K562 (cell line): ENCODE measurements at regions not wholly inside any gene's neighbourhood (a gene's known extent, or its start where the extent isn't known, plus 50 kb on each side); places are given as distances from the start of the nearest gene placed in this dataset.

Experiments used
- ATAC-seq: fragments of 200-7000 bp; cut with Tn5 transposase; 3 replicates; pipeline ENCODE4 v1.9.1; 2020; ENCODE audit warnings: moderate library complexity
- BruUV-seq: library from RNA; stranded (reverse); fragments of 400-500 nt; replicated peaks from 2 replicates; lab custom pipeline; 2021; lab: Mats Ljungman, UMichigan
- CTCF ChIA-PET: fragments of 300-600 bp; formaldehyde crosslinking; extraction: SDS; loops from one replicate; lab custom pipeline; 2021; ENCODE audit warnings: low intra/inter-chr PET ratio; lab: Yijun Ruan, JAX
- POLR2A ChIA-PET: fragments of 300-600, 350-650 bp; sonication (Branson Sonifier 250); formaldehyde crosslinking; extraction: SDS; loops from one replicate; lab custom pipeline; 2021; ENCODE audit warnings: antibody characterized with exemption, inconsistent platforms; lab: Yijun Ruan, JAX
- DNase-seq, 4 experiments: peaks; one replicate each; pipeline versions ENCODE4 v3.0.0 to v3.0.0-alpha.2; 2011 to 2018; ENCODE audit warnings: low spot score in 3 of 4, mixed read lengths in 3 of 4; ENCODE audit errors: extremely low read depth in 1 of 4
- FAIRE-seq: peaks from 2 replicates; lab custom pipeline; 2011; peaks lifted over from hg19 to GRCh38; lab: Jason Lieb, UNC
- H2AFZ ChIP-seq: 2 replicates; pipeline ENCODE4 v1.6.0; 2011; ENCODE audit warnings: low read depth, low read length, control low read depth, inconsistent platforms
- H3K27ac ChIP-seq: fragments of 200-600 bp; 3 replicates; pipeline ENCODE4 v1.8.0; 2011; ENCODE audit warnings: low read depth, mild to moderate bottlenecking, control low read depth, inconsistent platforms, low read length, moderate library complexity, mixed read lengths; ENCODE audit errors: extremely low read depth
- H3K27me3 ChIP-seq, 2 experiments: fragments of 300-600 bp in 1 of 2; 2 replicates in 1 of 2; 3 replicates in 1 of 2; pipeline versions ENCODE4 v1.6.0 to v1.8.0; 2011; ENCODE audit warnings: inconsistent platforms in 2 of 2, low read length in 2 of 2, mild to moderate bottlenecking in 1 of 2, mixed read lengths in 1 of 2, moderate library complexity in 1 of 2; ENCODE audit not compliant: control insufficient read depth in 2 of 2, insufficient read depth in 2 of 2
- H3K36me3 ChIP-seq: fragments of 300-600 bp; 3 replicates; pipeline ENCODE4 v1.8.0; 2011; ENCODE audit warnings: mild to moderate bottlenecking, low read length, inconsistent platforms; ENCODE audit not compliant: control insufficient read depth, insufficient read depth
- H3K4me1 ChIP-seq, 2 experiments: fragments of 200-600 bp in 1 of 2; replicated peaks in 1 of 2; 2 replicates in 1 of 2; 3 replicates in 1 of 2; pipeline versions ENCODE4 v1.5.1 to v1.8.0; 2011; ENCODE audit warnings: inconsistent platforms in 2 of 2, low read length in 2 of 2, mild to moderate bottlenecking in 1 of 2, mixed read lengths in 1 of 2, moderate library complexity in 1 of 2; ENCODE audit not compliant: control insufficient read depth in 2 of 2, insufficient read depth in 2 of 2
- H3K4me2 ChIP-seq: 2 replicates; pipeline ENCODE4 v1.6.1; 2011; ENCODE audit warnings: low read length, control low read depth, inconsistent platforms, mixed read lengths; ENCODE audit not compliant: insufficient read depth
- H3K4me3 ChIP-seq: fragments of 200-600 bp; sonication (generic), shearing (Covaris generic); 2 replicates; pipeline ENCODE4 v1.5.1; 2016; ENCODE audit warnings: control low read depth, inconsistent platforms
- H3K79me2 ChIP-seq: fragments of 200-600 bp; 3 replicates; pipeline ENCODE4 v1.8.0; 2011; ENCODE audit warnings: low read length, inconsistent platforms; ENCODE audit not compliant: control insufficient read depth, insufficient read depth
- H3K9ac ChIP-seq, 2 experiments: 2 replicates each; pipeline versions ENCODE4 v1.6.0 to v1.6.1; 2011; ENCODE audit warnings: low read depth in 2 of 2, low read length in 2 of 2, control low read depth in 1 of 2, inconsistent platforms in 1 of 2, mild to moderate bottlenecking in 1 of 2, mixed read lengths in 1 of 2; ENCODE audit not compliant: insufficient read depth in 1 of 2
- H3K9me1 ChIP-seq: one replicate; pipeline ENCODE4 v1.6.0; 2011; ENCODE audit warnings: inconsistent platforms, mild to moderate bottlenecking, low read length, moderate library complexity; ENCODE audit not compliant: control insufficient read depth, insufficient read depth
- H3K9me3 ChIP-seq: replicated peaks from 2 replicates; pipeline ENCODE4 v1.5.1; 2011; ENCODE audit warnings: low read depth, low read length, inconsistent platforms; ENCODE audit not compliant: control insufficient read depth, insufficient read depth
- H4K20me1 ChIP-seq: replicated peaks from 2 replicates; pipeline ENCODE4 v1.6.1; 2011; ENCODE audit warnings: low read length, inconsistent platforms, mixed read lengths; ENCODE audit not compliant: control insufficient read depth, insufficient read depth
- BCL6 ChIP-seq: fragments of 250-450 bp; sonication (Bioruptor Pico); IDR thresholded peaks from 2 replicates; pipeline ENCODE4 v1.4.0; 2020
- DPF2 ChIP-seq: fragments of 450-650 bp; IDR thresholded peaks from 2 replicates; pipeline ENCODE4 v1.6.1; 2016
- FOXK1 ChIP-seq: sonication (generic); formaldehyde crosslinking; IDR thresholded peaks from 2 replicates; pipeline ENCODE4 v1.8.0; 2022; ENCODE audit warnings: missing genetic modification reagents, mild to moderate bottlenecking, borderline replicate concordance
- HIVEP1 ChIP-seq: fragments of 250-450 bp; sonication (Bioruptor Pico); IDR thresholded peaks from 2 replicates; pipeline ENCODE4 v1.4.0; 2020; ENCODE audit warnings: mild to moderate bottlenecking
- KAT8 ChIP-seq: fragments of 450-650 bp; IDR thresholded peaks from 2 replicates; pipeline ENCODE4 v1.6.1; 2016; ENCODE audit warnings: low read depth, mild to moderate bottlenecking
- NCOA4 ChIP-seq: fragments of 450-650 bp; IDR thresholded peaks from 2 replicates; pipeline ENCODE4 v1.6.1; 2018; ENCODE audit warnings: mild to moderate bottlenecking; ENCODE audit not compliant: partially characterized antibody
- NCOA6 ChIP-seq: fragments of 450-650 bp; IDR thresholded peaks from 2 replicates; pipeline ENCODE4 v1.6.1; 2017; ENCODE audit warnings: mild to moderate bottlenecking
- NFE2L1 ChIP-seq: fragments of 450-650 bp; IDR thresholded peaks from 2 replicates; pipeline ENCODE4 v1.6.1; 2016; ENCODE audit warnings: missing genetic modification characterization, low read depth, mild to moderate bottlenecking, missing compliant biosample characterization, moderate library complexity, borderline replicate concordance
- RFX7 ChIP-seq: fragments of 250-450 bp; sonication (Bioruptor Pico); IDR thresholded peaks from 2 replicates; pipeline ENCODE4 v1.5.1; 2021; ENCODE audit warnings: mild to moderate bottlenecking
- SAFB ChIP-seq: fragments of 200-400 bp; formaldehyde crosslinking; IDR thresholded peaks from 2 replicates; pipeline ENCODE4 v1.6.1; 2017; ENCODE audit warnings: low read depth, low read length, borderline replicate concordance
- SETDB1 ChIP-seq: IDR thresholded peaks from one replicate; pipeline ENCODE4 v1.6.1; 2012; ENCODE audit warnings: low read length, control low read depth, inconsistent platforms
- SMAD1 ChIP-seq: fragments of 150-350 bp; IDR thresholded peaks from 2 replicates; pipeline ENCODE4 v1.6.1; 2014; ENCODE audit warnings: low read length, low read depth; ENCODE audit not compliant: partially characterized antibody
- TAF7 ChIP-seq: fragments of 450-650 bp; IDR thresholded peaks from 2 replicates; pipeline ENCODE4 v1.6.1; 2016; ENCODE audit warnings: missing genetic modification characterization, missing compliant biosample characterization
- THRA ChIP-seq: fragments of 450-650 bp; IDR thresholded peaks from 2 replicates; pipeline ENCODE4 v1.6.1; 2017; ENCODE audit warnings: mild to moderate bottlenecking, moderate library complexity
- ZNF165 ChIP-seq: fragments of 250-450 bp; sonication (Bioruptor Pico); IDR thresholded peaks from 2 replicates; pipeline ENCODE4 v1.4.0; 2020; ENCODE audit warnings: borderline replicate concordance
- ZNF224 ChIP-seq: sonication (generic); formaldehyde crosslinking; IDR thresholded peaks from 2 replicates; pipeline ENCODE4 v1.8.0; 2022; ENCODE audit warnings: mild to moderate bottlenecking, missing genetic modification reagents
- ZNF408 ChIP-seq: fragments of 250-450 bp; sonication (Bioruptor Pico); IDR thresholded peaks from 2 replicates; pipeline ENCODE4 v1.4.0; 2020; ENCODE audit warnings: low read depth, mild to moderate bottlenecking, moderate library complexity
- WGBS: fragments of 100-300 bp; shearing (Covaris generic); methylation state at CpG from one replicate; pipeline ENCODE4 v1.1.6; 2016; ENCODE audit warnings: low coverage, mixed read lengths; ENCODE audit not compliant: insufficient coverage; ENCODE audit errors: missing lambda C conversion rate; 5-methylcytosine and 5-hydroxymethylcytosine counted together
- in situ Hi-C: fragments of 300-500 bp; cut with MboI; formaldehyde crosslinking; loops from 4 replicates; pipeline ENCODE4 v1.15.0; 2018; ENCODE audit warnings: inconsistent platforms, mixed read lengths
- intact Hi-C: fragments of 100-400 bp; cut with micrococcal nuclease; formaldehyde crosslinking; loops from 2 replicates; pipeline ENCODE4 v1.14.2; 2022
- TF ChIP-seq, protein P1 (sequence below): sonication (generic); formaldehyde crosslinking; IDR thresholded peaks from 2 replicates; pipeline ENCODE4 v1.9.0; 2022; ENCODE audit warnings: mild to moderate bottlenecking, missing genetic modification reagents

GRCh38 chr22:49302530-49302929, 525.1 kb downstream of the BRD1 start:
- in situ Hi-C loops, result loop anchor here (25.0 kb wide), 1 partner anchor 265 kb away; no protein-coding TSS in a partner anchor
- H3K9ac ChIP-seq, result no peak overlapping the region
- BruUV-seq, result no TSS peak
- H3K4me3 ChIP-seq, result no peak overlapping the region
- FAIRE-seq, result no peak
- no peak for DNase-seq
- no peak overlapping the region for H3K4me2 ChIP-seq
- no peaks in the 10 kb centered on the region for H3K9me3 ChIP-seq
- peaks cover 0 to 9% of the 10 kb centered on the region in 2 experiments; a peak in 2 of 5 replicates for H3K4me1 ChIP-seq
- 22% methylated on average over 27 of the region's 31 CpGs for WGBS
- TF ChIP-seq SETDB1 (no peak), SAFB (peak; percentile 93; the same call in 1 of the 2 replicates)
- TF ChIP-seq, all 486 proteins: peak for 1
- Histone ChIP-seq H3K27me3 (peaks cover 0 to 38% of the 10 kb centered on the region in 2 experiments; a peak in 3 of 5 replicates), H4K20me1 (no peaks in the 10 kb centered on the region), H3K27ac (no peak overlapping the region), H2AFZ (no peak overlapping the region), H3K9me1 (no peaks in the 10 kb centered on the region), H3K36me3 (no peaks in the 10 kb centered on the region), H3K79me2 (no peaks in the 10 kb centered on the region)
- ChIA-PET POLR2A (no interaction called here), CTCF (no interaction called here)
- intact Hi-C loops, result no loop called here
- ATAC-seq, result no peak

- WGBS, result 4% methylated on average over 3 of the region's 11 CpGs
- TF ChIP-seq NCOA4, result no peak
- no peak for TF ChIP-seq NFE2L1
- no peak for TF ChIP-seq HIVEP1
- TF ChIP-seq FOXK1 (CRISPR knock-in tag), result no peak
- no peak for TF ChIP-seq RFX7 (CRISPR knock-in tag)
- TF ChIP-seq TAF7, result no peak
- no peak for TF ChIP-seq KAT8
- no peak for TF ChIP-seq ZNF408 (CRISPR knock-in tag)
- no peak for TF ChIP-seq SMAD1
- no peak for TF ChIP-seq BCL6 (CRISPR knock-in tag)
- TF ChIP-seq ZNF224 (CRISPR knock-in tag), result no peak
- no peak for TF ChIP-seq DPF2
- TF ChIP-seq ZNF165 (CRISPR knock-in tag), result no peak
- no peak for TF ChIP-seq THRA
- TF ChIP-seq, protein P1, sequence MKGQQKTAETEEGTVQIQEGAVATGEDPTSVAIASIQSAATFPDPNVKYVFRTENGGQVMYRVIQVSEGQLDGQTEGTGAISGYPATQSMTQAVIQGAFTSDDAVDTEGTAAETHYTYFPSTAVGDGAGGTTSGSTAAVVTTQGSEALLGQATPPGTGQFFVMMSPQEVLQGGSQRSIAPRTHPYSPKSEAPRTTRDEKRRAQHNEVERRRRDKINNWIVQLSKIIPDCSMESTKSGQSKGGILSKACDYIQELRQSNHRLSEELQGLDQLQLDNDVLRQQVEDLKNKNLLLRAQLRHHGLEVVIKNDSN (CRISPR knock-in tag), result no peak
- no peak for TF ChIP-seq NCOA6
These were observed 525.6 kb downstream of the BRD1 start for GRCh38 chr22:49302150-49302460.

More at GRCh38 chr22:49302150-49302460, 525.6 kb downstream of the BRD1 start:
- no peak for FAIRE-seq
- H3K4me3 ChIP-seq, result no peak overlapping the region
- H3K9me1 ChIP-seq, result no peaks in the 10 kb centered on the region
- intact Hi-C loops (no loop called here), in situ Hi-C loops (loop anchor here (25.0 kb wide), 1 partner anchor 265 kb away; no protein-coding TSS in a partner anchor)
- no peak overlapping the region for H3K9ac ChIP-seq
- H3K4me2 ChIP-seq, result no peak overlapping the region
- H3K79me2 ChIP-seq, result no peaks in the 10 kb centered on the region
- ATAC-seq, result no peak
- no TSS peak for BruUV-seq
- CTCF ChIA-PET, result no interaction called here
- no peaks in the 10 kb centered on the region for H4K20me1 ChIP-seq
- peaks cover 0 to 38% of the 10 kb centered on the region in 2 experiments; a peak in 3 of 5 replicates for H3K27me3 ChIP-seq
- H3K27ac ChIP-seq, result no peak overlapping the region
- peaks cover 0 to 9% of the 10 kb centered on the region in 2 experiments; a peak in 2 of 5 replicates for H3K4me1 ChIP-seq
- no peak for DNase-seq
- no peaks in the 10 kb centered on the region for H3K9me3 ChIP-seq
- no peak overlapping the region for H2AFZ ChIP-seq
- no peaks in the 10 kb centered on the region for H3K36me3 ChIP-seq
- POLR2A ChIA-PET, result no interaction called here
